CD4-positive, alpha-beta memory T cell (primary cell): ENCODE measurements at regions not wholly inside any gene's neighbourhood (a gene's known extent, or its start where the extent isn't known, plus 50 kb on each side); places are given as distances from the start of the nearest gene placed in this dataset.

Source experiments
- CTCF ChIA-PET: fragments of 350-600 bp; sonication (Branson Sonifier 250); formaldehyde crosslinking; loops from one replicate; lab custom pipeline; 2021; ENCODE audit warnings: inconsistent platforms; ENCODE audit not compliant: partially characterized antibody; lab: Charles Lee
- POLR2A ChIA-PET: fragments of 350-600 bp; sonication (Branson Sonifier 250); formaldehyde crosslinking; loops from one replicate; lab custom pipeline; 2021; ENCODE audit not compliant: partially characterized antibody; lab: Charles Lee
- DNase-seq, 5 donors: peaks; one replicate each; pipeline versions ENCODE4 v3.0.0 to v3.0.0-alpha.2; 2020 to 2022; ENCODE audit warnings: mixed read lengths in 1 of 5
- H3K27ac ChIP-seq: one replicate; pipeline ENCODE4 v1.7.0; 2013; ENCODE audit warnings: low read depth, low read length
- H3K27me3 ChIP-seq: 2 replicates; pipeline ENCODE4 v1.7.0; 2013; ENCODE audit warnings: mild to moderate bottlenecking, low read length, moderate library complexity; ENCODE audit not compliant: insufficient read depth
- H3K36me3 ChIP-seq: 2 replicates; pipeline ENCODE4 v1.7.0; 2013; ENCODE audit warnings: mild to moderate bottlenecking, low read length, moderate library complexity; ENCODE audit not compliant: insufficient read depth
- H3K4me1 ChIP-seq: 2 replicates; pipeline ENCODE4 v1.7.0; 2013; ENCODE audit warnings: mild to moderate bottlenecking, low read length, moderate library complexity; ENCODE audit not compliant: insufficient read depth
- H3K4me3 ChIP-seq, 2 donors: one replicate each; pipeline ENCODE4 v1.7.0; 2013; ENCODE audit warnings: low read length in 2 of 2, mild to moderate bottlenecking in 1 of 2
- H3K9me3 ChIP-seq, 2 donors: one replicate each; pipeline ENCODE4 v1.7.0; 2013; ENCODE audit warnings: low read length in 2 of 2, control low read depth in 1 of 2; ENCODE audit not compliant: control insufficient read depth in 1 of 2
- H3K27ac Mint-ChIP-seq, 7 donors: one replicate each; pipeline ENCODE4 v1.8.0; 2020 to 2021; ENCODE audit warnings: mixed read lengths in 7 of 7, mild to moderate bottlenecking in 6 of 7, inconsistent platforms in 3 of 7, moderate library complexity in 3 of 7
- H3K27me3 Mint-ChIP-seq, 2 donors: one replicate each; pipeline ENCODE4 v1.8.0; 2020 to 2021; ENCODE audit warnings: mixed read lengths in 2 of 2
- H3K36me3 Mint-ChIP-seq, 2 donors: one replicate each; pipeline ENCODE4 v1.8.0; 2020 to 2021; ENCODE audit warnings: mixed read lengths in 2 of 2, inconsistent platforms in 1 of 2, mild to moderate bottlenecking in 1 of 2
- H3K4me1 Mint-ChIP-seq, 4 donors: one replicate each; pipeline ENCODE4 v1.8.0; 2020 to 2021; ENCODE audit warnings: mixed read lengths in 4 of 4, mild to moderate bottlenecking in 1 of 4
- H3K4me3 Mint-ChIP-seq, 8 donors: one replicate each; pipeline ENCODE4 v1.8.0; 2020 to 2021; ENCODE audit warnings: mixed read lengths in 8 of 8, mild to moderate bottlenecking in 7 of 8, moderate library complexity in 6 of 8, inconsistent platforms in 3 of 8
- H3K9me3 Mint-ChIP-seq, 8 donors: one replicate each; pipeline ENCODE4 v1.8.0; 2020 to 2021; ENCODE audit warnings: mixed read lengths in 8 of 8, mild to moderate bottlenecking in 5 of 8, inconsistent platforms in 3 of 8, moderate library complexity in 1 of 8
- intact Hi-C: fragments of 100-400 bp; cut with micrococcal nuclease; formaldehyde crosslinking; loops from one replicate; pipeline ENCODE4 v1.15.1; 2023

- ChIA-PET POLR2A (no interaction called here), CTCF (no interaction called here)
- H3K9me3 Mint-ChIP-seq: peaks cover 0 to 2% (median 0%) of the 10 kb centered on the region in 8 donors
- DNase-seq: no peak
- Histone ChIP-seq H3K4me1 (no peaks in the 10 kb centered on the region), H3K9me3 (no peaks in the 10 kb centered on the region), H3K27me3 (no peaks in the 10 kb centered on the region), H3K36me3 (no peaks in the 10 kb centered on the region), H3K4me3 (no peak overlapping the region), H3K27ac (no peak overlapping the region)
- no peaks in the 10 kb centered on the region for H3K36me3 Mint-ChIP-seq
- intact Hi-C loops: no loop called here
- H3K27ac Mint-ChIP-seq: no peak overlapping the region
- H3K4me3 Mint-ChIP-seq: no peak overlapping the region
- no peaks in the 10 kb centered on the region for H3K27me3 Mint-ChIP-seq
- H3K4me1 Mint-ChIP-seq: no peaks in the 10 kb centered on the region
Measured at GRCh38 chr18:55121397-55122170, 162.3 kb upstream of the CCDC68 start.

- H3K27ac Mint-ChIP-seq: no peak overlapping the region
- H3K27ac ChIP-seq: no peak overlapping the region
- intact Hi-C loops: no loop called here
- no peaks in the 10 kb centered on the region for H3K4me1 ChIP-seq
- no peaks in the 10 kb centered on the region for H3K27me3 ChIP-seq
- peaks cover 0 to 2% (median 0%) of the 10 kb centered on the region in 8 donors for H3K9me3 Mint-ChIP-seq
- POLR2A ChIA-PET: no interaction called here
- H3K27me3 Mint-ChIP-seq: no peaks in the 10 kb centered on the region
- H3K36me3 ChIP-seq: no peaks in the 10 kb centered on the region
- CTCF ChIA-PET: no interaction called here
- H3K9me3 ChIP-seq: no peaks in the 10 kb centered on the region
- no peak for DNase-seq
- H3K4me1 Mint-ChIP-seq: no peaks in the 10 kb centered on the region
- no peaks in the 10 kb centered on the region for H3K36me3 Mint-ChIP-seq
- H3K4me3 Mint-ChIP-seq: no peak overlapping the region
- H3K4me3 ChIP-seq: no peak overlapping the region
Measured at GRCh38 chr18:55120896-55121295, 161.6 kb upstream of the CCDC68 start.

DNA sequence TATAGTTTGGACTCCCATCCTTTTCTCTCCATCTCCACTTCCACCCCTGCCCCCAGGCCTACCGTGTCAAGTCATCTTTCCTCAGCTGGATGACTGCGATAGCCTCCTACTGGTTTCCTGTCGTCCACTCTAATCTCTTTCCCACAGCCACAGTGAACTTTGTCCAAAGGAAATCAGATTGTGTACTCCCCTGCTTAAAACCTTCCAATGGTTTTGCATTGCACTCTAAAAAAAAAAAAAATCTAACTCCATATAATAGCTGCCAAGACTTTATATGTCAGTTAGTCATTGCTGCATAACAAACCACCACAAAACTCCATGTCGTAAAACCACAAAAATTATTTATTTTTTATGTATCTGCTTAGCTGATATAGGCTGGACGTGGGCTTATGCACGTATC, 160.2 kb upstream of the CCDC68 start:
- Mint-ChIP-seq H3K36me3 (no peaks in the 10 kb centered on the region), H3K27me3 (no peaks in the 10 kb centered on the region), H3K4me1 (no peaks in the 10 kb centered on the region), H3K27ac (peak overlapping the region in 1 of 7 donors; percentile 77), H3K4me3 (no peak overlapping the region), H3K9me3 (peaks cover 0 to 2% (median 0%) of the 10 kb centered on the region in 8 donors)
- no peak for DNase-seq
- Histone ChIP-seq H3K4me3 (no peak overlapping the region), H3K9me3 (no peaks in the 10 kb centered on the region), H3K27ac (no peak overlapping the region), H3K36me3 (no peaks in the 10 kb centered on the region), H3K27me3 (no peaks in the 10 kb centered on the region), H3K4me1 (no peaks in the 10 kb centered on the region)
- intact Hi-C loops: no loop called here
- ChIA-PET POLR2A (no interaction called here), CTCF (no interaction called here)

DNA sequence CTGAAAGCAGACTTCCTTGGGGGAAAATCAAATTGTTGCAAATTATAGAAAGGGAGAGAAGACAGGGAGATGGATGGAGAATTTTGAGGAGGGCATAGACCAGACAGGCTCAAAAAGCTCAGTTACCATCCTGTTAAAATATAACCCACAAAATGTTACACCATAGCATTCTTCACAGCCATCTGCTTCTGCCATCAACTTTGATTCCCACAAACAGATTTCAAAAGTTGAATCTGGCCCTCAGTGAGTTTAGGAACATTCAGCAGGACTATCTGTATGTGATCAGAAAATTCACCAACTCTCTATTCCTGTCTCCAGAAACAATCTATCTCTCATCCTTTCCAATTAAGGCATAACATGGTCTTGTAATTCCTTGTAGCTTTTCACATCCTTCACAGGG, 159.8 kb upstream of the CCDC68 start:
- Histone ChIP-seq H3K9me3 (no peaks in the 10 kb centered on the region), H3K4me1 (no peaks in the 10 kb centered on the region), H3K4me3 (no peak overlapping the region), H3K27me3 (no peaks in the 10 kb centered on the region), H3K27ac (no peak overlapping the region), H3K36me3 (no peaks in the 10 kb centered on the region)
- Mint-ChIP-seq H3K4me1 (no peaks in the 10 kb centered on the region), H3K36me3 (no peaks in the 10 kb centered on the region), H3K27me3 (no peaks in the 10 kb centered on the region), H3K9me3 (peaks cover 0 to 2% (median 0%) of the 10 kb centered on the region in 8 donors), H3K27ac (no peak overlapping the region), H3K4me3 (no peak overlapping the region)
- DNase-seq: no peak
- intact Hi-C loops: no loop called here
- POLR2A ChIA-PET: no interaction called here
- CTCF ChIA-PET: no interaction called here

- no peak overlapping the region for H3K27ac Mint-ChIP-seq
- H3K36me3 ChIP-seq: no peaks in the 10 kb centered on the region
- no peaks in the 10 kb centered on the region for H3K4me1 Mint-ChIP-seq
- no peak overlapping the region for H3K4me3 ChIP-seq
- H3K4me3 Mint-ChIP-seq: no peak overlapping the region
- ChIA-PET CTCF (no interaction called here), POLR2A (no interaction called here)
- peaks cover 0 to 2% (median 0%) of the 10 kb centered on the region in 8 donors for H3K9me3 Mint-ChIP-seq
- no peaks in the 10 kb centered on the region for H3K36me3 Mint-ChIP-seq
- no peaks in the 10 kb centered on the region for H3K4me1 ChIP-seq
- peaks cover 0 to 2% of the 10 kb centered on the region in 2 donors for H3K27me3 Mint-ChIP-seq
- no peaks in the 10 kb centered on the region for H3K9me3 ChIP-seq
- DNase-seq: no peak
- intact Hi-C loops: no loop called here
- no peaks in the 10 kb centered on the region for H3K27me3 ChIP-seq
- no peak overlapping the region for H3K27ac ChIP-seq
Measured at GRCh38 chr18:55116863-55117262, 157.6 kb upstream of the CCDC68 start.

DNA sequence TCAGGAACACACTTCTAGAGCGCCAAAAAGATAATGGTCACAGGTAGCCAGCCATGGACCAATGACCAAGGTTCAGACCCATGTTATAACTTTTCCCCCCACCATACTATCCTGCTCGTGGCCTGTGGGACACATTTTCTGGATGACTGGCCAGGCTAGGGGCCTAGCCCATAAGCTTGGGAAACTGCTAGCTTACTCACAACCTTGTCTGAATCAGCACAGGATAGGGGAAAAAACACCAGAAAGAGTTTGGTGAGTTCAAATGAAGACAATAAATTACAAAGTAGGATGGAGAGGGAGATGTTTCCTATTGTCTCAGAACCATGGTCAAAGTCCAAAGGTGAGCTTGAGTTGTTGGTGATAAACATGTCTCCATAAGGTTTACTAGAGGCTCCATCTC, 156.3 kb upstream of the CCDC68 start:
- Mint-ChIP-seq H3K4me1 (no peaks in the 10 kb centered on the region), H3K27me3 (peaks cover 0 to 4% of the 10 kb centered on the region in 2 donors)
- CTCF ChIA-PET: no interaction called here

DNA sequence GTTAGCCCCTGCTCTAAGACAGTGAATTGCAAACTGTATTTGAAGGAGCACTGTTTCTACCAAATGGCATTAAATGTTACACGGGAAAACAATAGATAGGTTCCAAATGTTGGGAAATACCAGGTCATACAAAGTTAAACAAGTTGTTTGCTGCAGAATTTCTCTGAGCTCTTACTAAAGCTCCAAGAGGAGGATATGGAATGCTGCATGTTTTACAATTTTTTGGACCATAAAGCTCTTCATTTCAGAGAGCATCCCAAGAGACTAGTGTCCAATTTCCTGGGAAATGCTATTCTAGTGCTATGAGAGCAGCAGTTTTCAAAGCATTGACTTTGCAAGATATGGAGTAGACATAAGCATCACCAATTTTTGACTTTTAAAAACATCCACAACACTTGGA, 155.6 kb upstream of the CCDC68 start:
- Histone ChIP-seq H3K4me3 (no peak overlapping the region), H3K27me3 (no peaks in the 10 kb centered on the region), H3K27ac (no peak overlapping the region), H3K36me3 (no peaks in the 10 kb centered on the region), H3K4me1 (no peaks in the 10 kb centered on the region), H3K9me3 (no peaks in the 10 kb centered on the region)
- H3K4me3 Mint-ChIP-seq: no peak overlapping the region
- CTCF ChIA-PET: no interaction called here
- no peak for DNase-seq
- H3K9me3 Mint-ChIP-seq: peaks cover 0 to 5% (median 0%) of the 10 kb centered on the region in 8 donors
- intact Hi-C loops: no loop called here
- no peak overlapping the region for H3K27ac Mint-ChIP-seq
- POLR2A ChIA-PET: no interaction called here
- H3K27me3 Mint-ChIP-seq: peaks cover 0 to 4% of the 10 kb centered on the region in 2 donors
- no peaks in the 10 kb centered on the region for H3K4me1 Mint-ChIP-seq
- H3K36me3 Mint-ChIP-seq: no peaks in the 10 kb centered on the region

More for the DNA sequence above, 156.3 kb upstream of the CCDC68 start:
- POLR2A ChIA-PET: no interaction called here
- no peaks in the 10 kb centered on the region for H3K36me3 ChIP-seq
- H3K27ac ChIP-seq: no peak overlapping the region
- no peaks in the 10 kb centered on the region for H3K27me3 ChIP-seq
- DNase-seq: no peak
- H3K9me3 ChIP-seq: no peaks in the 10 kb centered on the region
- H3K4me3 Mint-ChIP-seq: no peak overlapping the region
- intact Hi-C loops: no loop called here
- no peak overlapping the region for H3K4me3 ChIP-seq
- H3K4me1 ChIP-seq: no peaks in the 10 kb centered on the region
- no peaks in the 10 kb centered on the region for H3K36me3 Mint-ChIP-seq
- H3K27ac Mint-ChIP-seq: no peak overlapping the region
- peaks cover 0 to 5% (median 0%) of the 10 kb centered on the region in 8 donors for H3K9me3 Mint-ChIP-seq
